ENCODE measurements at regions not wholly inside any gene's neighbourhood (a gene's known extent, or its start where the extent isn't known, plus 50 kb on each side); places are given as distances from the start of the nearest gene placed in this dataset.

DNA sequence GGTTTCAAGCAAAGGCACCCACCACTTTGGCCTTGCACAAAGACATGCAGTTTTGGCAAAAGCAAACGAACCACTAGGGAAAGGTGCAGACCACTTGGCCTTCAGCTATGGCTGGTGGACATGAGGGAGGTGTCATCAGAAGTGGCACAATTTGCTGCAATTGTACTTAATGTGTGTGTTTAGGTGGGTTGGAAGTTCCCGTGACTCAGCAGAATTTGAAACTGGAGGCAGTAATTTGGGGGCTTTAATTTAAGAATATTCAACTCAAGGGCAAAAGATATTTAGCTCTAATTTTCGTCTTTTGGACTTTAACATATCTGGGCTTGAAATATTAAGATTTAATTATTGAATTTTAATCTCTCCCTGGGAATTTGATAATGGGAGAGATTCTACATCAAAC is 115.6 kb upstream of the NOCT start:
- H3K4me3 ChIP-seq (ENCODE audit: low read depth, low read length): no peak overlapping the region
- no peak for DNase-seq (ENCODE audit: low read depth)
- TF ChIP-seq, protein P1, sequence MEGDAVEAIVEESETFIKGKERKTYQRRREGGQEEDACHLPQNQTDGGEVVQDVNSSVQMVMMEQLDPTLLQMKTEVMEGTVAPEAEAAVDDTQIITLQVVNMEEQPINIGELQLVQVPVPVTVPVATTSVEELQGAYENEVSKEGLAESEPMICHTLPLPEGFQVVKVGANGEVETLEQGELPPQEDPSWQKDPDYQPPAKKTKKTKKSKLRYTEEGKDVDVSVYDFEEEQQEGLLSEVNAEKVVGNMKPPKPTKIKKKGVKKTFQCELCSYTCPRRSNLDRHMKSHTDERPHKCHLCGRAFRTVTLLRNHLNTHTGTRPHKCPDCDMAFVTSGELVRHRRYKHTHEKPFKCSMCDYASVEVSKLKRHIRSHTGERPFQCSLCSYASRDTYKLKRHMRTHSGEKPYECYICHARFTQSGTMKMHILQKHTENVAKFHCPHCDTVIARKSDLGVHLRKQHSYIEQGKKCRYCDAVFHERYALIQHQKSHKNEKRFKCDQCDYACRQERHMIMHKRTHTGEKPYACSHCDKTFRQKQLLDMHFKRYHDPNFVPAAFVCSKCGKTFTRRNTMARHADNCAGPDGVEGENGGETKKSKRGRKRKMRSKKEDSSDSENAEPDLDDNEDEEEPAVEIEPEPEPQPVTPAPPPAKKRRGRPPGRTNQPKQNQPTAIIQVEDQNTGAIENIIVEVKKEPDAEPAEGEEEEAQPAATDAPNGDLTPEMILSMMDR (conservative IDR thresholded peaks at IDR 0.05; ENCODE audit: low read depth, low read length): no peak

DNA sequence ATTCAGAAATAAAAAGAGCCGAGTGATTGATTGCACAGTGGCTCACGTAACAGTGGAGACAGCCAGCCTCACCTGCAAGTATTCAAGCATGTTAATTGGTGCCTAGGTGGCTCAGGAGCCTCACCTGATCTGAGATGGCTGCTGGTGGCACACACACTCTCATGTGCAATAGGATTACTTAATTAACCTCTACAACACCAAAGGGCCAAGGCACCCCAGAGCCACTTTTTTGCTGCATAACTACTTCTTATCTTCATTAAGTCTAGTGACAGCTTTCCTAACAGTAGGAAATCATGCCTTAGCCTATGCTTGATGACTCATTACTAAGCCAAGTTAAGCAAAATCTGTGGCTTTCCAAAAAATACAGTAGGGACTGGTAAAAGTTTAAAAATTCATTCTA is 117.3 kb upstream of the NOCT start:
- no peak overlapping the region for H3K4me3 ChIP-seq (ENCODE audit: low read depth, low read length)
- TF ChIP-seq, protein P1 (conservative IDR thresholded peaks at IDR 0.05; ENCODE audit: low read depth, low read length): no peak
- peak; percentile 39 for DNase-seq (ENCODE audit: low read depth)

DNA sequence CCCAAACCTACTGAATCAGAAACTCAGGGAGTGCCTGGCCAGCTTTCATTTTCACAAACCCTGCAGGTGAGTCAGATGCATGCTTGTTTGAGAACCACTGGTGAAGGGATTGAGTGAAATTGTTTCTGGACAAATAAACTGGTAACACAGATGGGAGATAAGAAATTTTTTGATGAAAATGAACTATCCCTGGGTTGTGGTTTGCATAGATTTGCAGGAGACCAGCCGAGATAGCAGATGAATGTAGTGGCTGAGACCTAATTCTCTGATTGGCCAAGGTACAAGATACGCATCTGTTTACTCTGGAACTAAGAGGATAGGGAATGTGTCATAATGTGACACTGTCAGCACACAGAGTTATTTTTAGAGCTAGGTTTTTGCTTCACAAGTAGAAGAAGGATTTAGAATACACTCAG is 117.8 kb upstream of the NOCT start:
- TF ChIP-seq, protein P1 (conservative IDR thresholded peaks at IDR 0.05; ENCODE audit: low read depth, low read length): no peak
- H3K4me3 ChIP-seq (ENCODE audit: low read depth, low read length): no peak overlapping the region
- DNase-seq (ENCODE audit: low read depth): peak; percentile 76

DNA sequence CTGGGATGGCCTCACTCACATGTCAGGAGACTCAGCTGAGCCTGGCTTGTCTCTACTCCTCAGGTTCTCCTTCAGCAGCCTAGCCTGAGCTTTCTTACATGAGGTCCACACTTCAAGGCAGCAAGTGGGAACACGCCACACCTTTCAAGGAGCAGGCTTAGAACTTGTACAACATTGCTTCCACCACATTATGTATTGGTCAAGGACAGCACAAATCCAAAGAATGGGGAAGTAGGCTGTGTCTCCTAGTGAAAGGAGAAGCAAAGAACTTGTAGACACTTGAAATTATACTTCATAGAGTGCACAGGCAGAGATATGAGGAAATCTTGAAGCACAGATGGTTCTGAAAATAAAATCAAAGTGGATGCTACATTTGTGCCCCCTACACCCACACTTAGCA is 120.9 kb upstream of the NOCT start:
- no peak overlapping the region for H3K4me3 ChIP-seq (ENCODE audit: low read depth, low read length)
- DNase-seq (ENCODE audit: low read depth): no peak
- TF ChIP-seq, protein P1 (conservative IDR thresholded peaks at IDR 0.05; ENCODE audit: low read depth, low read length): no peak

DNA sequence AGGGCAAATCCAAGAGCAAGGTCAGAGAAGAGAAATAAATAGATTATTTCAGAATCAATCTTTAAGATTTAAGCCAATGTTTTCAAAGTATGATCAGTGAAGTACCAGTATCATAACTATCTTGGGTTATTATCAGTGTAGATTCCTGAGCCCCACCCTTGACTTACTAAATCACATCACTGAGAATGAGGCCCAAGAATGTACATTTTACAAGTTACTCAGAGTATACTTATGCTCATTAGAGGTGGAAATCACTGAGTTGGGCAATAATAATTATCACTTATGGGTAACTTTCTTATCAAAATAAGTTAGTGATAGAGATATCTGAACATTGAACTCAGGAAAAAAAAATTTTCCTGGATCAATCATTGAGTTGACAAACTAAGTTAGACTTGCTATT is 121.6 kb upstream of the NOCT start:
- no peak overlapping the region for H3K4me3 ChIP-seq (ENCODE audit: low read depth, low read length)
- DNase-seq (ENCODE audit: low read depth): no peak
- TF ChIP-seq, protein P1 (conservative IDR thresholded peaks at IDR 0.05; ENCODE audit: low read depth, low read length): no peak

DNA sequence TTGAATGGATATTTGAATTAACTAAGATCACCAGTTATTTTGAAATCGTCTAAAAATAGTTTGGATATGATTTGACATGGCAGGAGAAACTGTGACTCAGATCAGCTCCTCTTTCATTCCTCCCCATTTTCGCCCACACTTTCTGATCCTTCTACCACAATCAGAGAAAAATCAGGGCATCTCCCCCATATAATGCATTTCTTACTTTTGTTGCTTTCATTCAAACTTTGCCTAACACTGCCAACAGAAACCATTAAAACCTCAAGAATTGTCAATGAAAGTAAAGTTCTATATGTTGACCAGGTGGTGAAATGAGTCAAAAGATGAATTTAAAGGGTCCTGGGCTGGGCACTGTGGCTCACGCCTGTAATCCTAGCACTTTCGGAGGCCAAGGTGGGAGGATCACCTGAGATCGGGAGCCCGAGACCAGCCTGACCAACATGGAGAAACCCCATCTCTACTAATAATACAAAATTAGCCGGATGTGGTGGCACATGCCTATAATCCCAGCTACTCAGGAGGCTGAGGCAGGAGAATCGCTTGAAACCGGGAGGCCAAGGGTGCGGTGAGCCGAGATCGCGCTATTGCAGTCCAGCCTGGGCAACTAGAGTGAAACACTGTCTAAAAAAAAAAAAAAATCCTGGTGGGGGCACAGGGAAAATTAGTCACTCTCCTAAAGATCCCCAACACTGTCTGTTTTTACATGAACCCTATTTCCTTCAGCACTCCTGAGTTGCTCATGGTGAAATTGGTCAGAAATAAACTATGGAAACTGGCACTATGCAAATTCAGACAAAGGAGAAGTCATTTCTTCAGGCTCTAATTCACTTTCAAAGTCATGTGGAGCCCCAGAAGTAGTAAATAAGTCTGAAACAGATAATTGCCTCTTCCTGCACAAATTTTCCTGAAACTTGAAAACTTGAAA is 122.8 kb upstream of the NOCT start:
- DNase-seq (ENCODE audit: low read depth): no peak
- H3K4me3 ChIP-seq (ENCODE audit: low read depth, low read length): no peak overlapping the region
- TF ChIP-seq, protein P1 (conservative IDR thresholded peaks at IDR 0.05; ENCODE audit: low read depth, low read length): no peak

DNA sequence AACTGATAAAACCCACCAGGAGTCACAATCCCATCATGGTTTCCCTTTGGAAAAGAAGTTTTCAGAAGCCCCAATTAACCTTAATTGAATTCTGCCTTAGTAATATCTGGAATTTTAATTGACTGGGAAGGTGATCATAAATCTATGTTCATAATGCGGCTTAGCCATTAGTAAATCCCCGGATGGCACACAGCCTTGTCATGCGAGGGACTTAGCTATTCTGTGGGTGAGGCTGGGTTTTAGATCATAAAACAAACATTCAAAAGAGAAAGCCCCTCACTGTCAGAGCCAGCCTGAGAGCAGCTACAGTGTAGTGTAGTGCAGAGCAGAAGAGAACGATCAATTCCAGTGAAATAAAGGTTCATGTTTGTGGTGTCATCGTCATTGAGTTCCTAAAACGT is 124.0 kb upstream of the NOCT start:
- no peak for DNase-seq (ENCODE audit: low read depth)
- peak overlapping the region; percentile 7 for H3K4me3 ChIP-seq (ENCODE audit: low read depth, low read length)
- TF ChIP-seq, protein P1 (conservative IDR thresholded peaks at IDR 0.05; ENCODE audit: low read depth, low read length): no peak

Measured in choroid plexus epithelial cell (primary cell).